HFF-Myc (cell line): ENCODE measurements at regions not wholly inside any gene's neighbourhood (a gene's known extent, or its start where the extent isn't known, plus 50 kb on each side); places are given as distances from the start of the nearest gene placed in this dataset.
A peak's percentile ranks its signal among the peaks of the same experiment; 100 is the strongest.

Experiments
- DNase-seq: peaks from one replicate; pipeline ENCODE4 v3.0.0-alpha.2; 2011; ENCODE audit warnings: low read depth; ENCODE audit errors: extremely low read depth
- H3K4me3 ChIP-seq: replicated peaks from 2 replicates; pipeline ENCODE4 v1.5.1; 2011; ENCODE audit warnings: low read depth, mild to moderate bottlenecking, control low read depth, low read length
- CTCF ChIP-seq: IDR thresholded peaks from 2 replicates; pipeline ENCODE4 v1.5.1; 2012; ENCODE audit warnings: mild to moderate bottlenecking, low read depth, low read length, control low read depth; ENCODE audit errors: missing control alignments

- H3K4me3 ChIP-seq, result no peak overlapping the region
- DNase-seq, result no peak
- no peak for TF ChIP-seq CTCF
These were observed 161.6 kb downstream of the NDFIP2 start for GRCh38 chr13:79642596-79642995.

- no peak overlapping the region for H3K4me3 ChIP-seq
- no peak for DNase-seq
- no peak for TF ChIP-seq CTCF
These were observed 156.3 kb downstream of the NDFIP2 start for GRCh38 chr13:79637133-79637763.

GRCh38 chr13:79631051-79631659, 150.2 kb downstream of the NDFIP2 start:
- TF ChIP-seq CTCF, result peak; percentile 46
- peak; percentile 70 for DNase-seq
- no peak overlapping the region for H3K4me3 ChIP-seq

- no peak for TF ChIP-seq CTCF
- DNase-seq, result no peak
- H3K4me3 ChIP-seq, result no peak overlapping the region
These were observed 147.5 kb downstream of the NDFIP2 start for GRCh38 chr13:79628463-79628862.

GRCh38 chr13:79626924-79627323, 146.0 kb downstream of the NDFIP2 start:
- H3K4me3 ChIP-seq, result no peak overlapping the region
- no peak for TF ChIP-seq CTCF
- DNase-seq, result no peak

- no peak for TF ChIP-seq CTCF
- no peak for DNase-seq
These were observed 144.6 kb downstream of the NDFIP2 start for GRCh38 chr13:79625517-79625916.

More at GRCh38 chr13:79625517-79625916, 144.6 kb downstream of the NDFIP2 start:
- H3K4me3 ChIP-seq, result no peak overlapping the region
